Keratinocyte (primary cell): ENCODE measurements at regions not wholly inside any gene's neighbourhood (a gene's known extent, or its start where the extent isn't known, plus 50 kb on each side); places are given as distances from the start of the nearest gene placed in this dataset.

Experiments
- DNase-seq: peaks from one replicate; pipeline ENCODE4 v3.0.0-alpha.2; 2011; ENCODE audit warnings: low read depth, missing footprints, low spot score
- FAIRE-seq: peaks from 2 replicates; lab custom pipeline; 2011; peaks lifted over from hg19 to GRCh38; lab: Jason Lieb, UNC
- H2AFZ ChIP-seq: 2 replicates; pipeline ENCODE4 v1.6.0; 2012; ENCODE audit warnings: low read length, control low read depth, inconsistent platforms; ENCODE audit not compliant: control insufficient read depth
- H3K27ac ChIP-seq: 2 replicates; pipeline ENCODE4 v1.5.1; 2011; ENCODE audit warnings: low read length; ENCODE audit not compliant: control insufficient read depth, insufficient read depth
- H3K27me3 ChIP-seq: 3 replicates; pipeline ENCODE4 v1.6.0; 2011; ENCODE audit warnings: low read length; ENCODE audit not compliant: control insufficient read depth, insufficient read depth; ENCODE audit errors: extremely low read depth
- H3K36me3 ChIP-seq, 2 experiments: 2 replicates in 1 of 2; 3 replicates in 1 of 2; pipeline ENCODE4 v1.5.1; 2011; ENCODE audit warnings: low read length in 2 of 2, mild to moderate bottlenecking in 1 of 2; ENCODE audit not compliant: control insufficient read depth in 2 of 2, insufficient read depth in 2 of 2; ENCODE audit errors: extremely low read depth in 1 of 2
- H3K4me1 ChIP-seq: 3 replicates; pipeline ENCODE4 v1.5.1; 2011; ENCODE audit warnings: low read length; ENCODE audit not compliant: control insufficient read depth, insufficient read depth; ENCODE audit errors: extremely low read depth
- H3K4me2 ChIP-seq: 3 replicates; pipeline ENCODE4 v1.6.0; 2011; ENCODE audit warnings: low read depth, low read length; ENCODE audit not compliant: control insufficient read depth, insufficient read depth; ENCODE audit errors: extremely low read depth
- H3K4me3 ChIP-seq, 3 experiments: fragments of 200-600 bp in 1 of 3; sonication (generic) in 1 of 3; 2 replicates in 2 of 3; 3 replicates in 1 of 3; pipeline ENCODE4 v1.5.1; 2011 to 2016; ENCODE audit warnings: low read length in 3 of 3, mild to moderate bottlenecking in 3 of 3, control low read depth in 2 of 3, inconsistent platforms in 1 of 3, low read depth in 1 of 3, mixed read lengths in 1 of 3, mixed run types in 1 of 3, moderate library complexity in 1 of 3; ENCODE audit not compliant: control insufficient read depth in 2 of 3, insufficient read depth in 2 of 3; ENCODE audit errors: extremely low read depth in 1 of 3
- H3K79me2 ChIP-seq: 2 replicates; pipeline ENCODE4 v1.6.0; 2012; ENCODE audit warnings: low read length; ENCODE audit not compliant: control insufficient read depth, insufficient read depth
- H3K9ac ChIP-seq: 3 replicates; pipeline ENCODE4 v1.6.0; 2011; ENCODE audit warnings: low read length; ENCODE audit not compliant: control insufficient read depth, insufficient read depth; ENCODE audit errors: extremely low read depth
- H3K9me1 ChIP-seq: 3 replicates; pipeline ENCODE4 v1.6.0; 2011; ENCODE audit warnings: low read length; ENCODE audit not compliant: control insufficient read depth, insufficient read depth; ENCODE audit errors: extremely low read depth
- H3K9me3 ChIP-seq: 2 replicates; pipeline ENCODE4 v1.5.1; 2012; ENCODE audit warnings: low read depth, low read length; ENCODE audit not compliant: control insufficient read depth
- H4K20me1 ChIP-seq: 3 replicates; pipeline ENCODE4 v1.6.0; 2011; ENCODE audit warnings: low read length; ENCODE audit not compliant: control insufficient read depth, insufficient read depth; ENCODE audit errors: extremely low read depth
- CTCF ChIP-seq, 3 experiments: IDR thresholded peaks in 1 of 3; conservative IDR thresholded peaks in 1 of 3; optimal IDR thresholded peaks in 1 of 3; 2 replicates in 2 of 3; 3 replicates in 1 of 3; pipeline versions ENCODE3 to v1.5.1; 2011; ENCODE audit warnings: low read length in 3 of 3, mild to moderate bottlenecking in 3 of 3, moderate library complexity in 2 of 3, control low read depth in 1 of 3, inconsistent platforms in 1 of 3; ENCODE audit not compliant: insufficient read depth in 2 of 3; ENCODE audit errors: extremely low read depth in 1 of 3
- EZH2 ChIP-seq: IDR thresholded peaks from one replicate; pipeline ENCODE4 v1.6.1; 2012; ENCODE audit warnings: inconsistent platforms, mild to moderate bottlenecking, low read length, moderate library complexity
- dilution Hi-C: fragments of 300-500 bp; cut with MboI; formaldehyde crosslinking; loops from one replicate; pipeline ENCODE4 v1.7.0; 2020; ENCODE audit warnings: low sequenced_read_pairs; ENCODE audit not compliant: extremely low pct_ligation_motif_present

DNA sequence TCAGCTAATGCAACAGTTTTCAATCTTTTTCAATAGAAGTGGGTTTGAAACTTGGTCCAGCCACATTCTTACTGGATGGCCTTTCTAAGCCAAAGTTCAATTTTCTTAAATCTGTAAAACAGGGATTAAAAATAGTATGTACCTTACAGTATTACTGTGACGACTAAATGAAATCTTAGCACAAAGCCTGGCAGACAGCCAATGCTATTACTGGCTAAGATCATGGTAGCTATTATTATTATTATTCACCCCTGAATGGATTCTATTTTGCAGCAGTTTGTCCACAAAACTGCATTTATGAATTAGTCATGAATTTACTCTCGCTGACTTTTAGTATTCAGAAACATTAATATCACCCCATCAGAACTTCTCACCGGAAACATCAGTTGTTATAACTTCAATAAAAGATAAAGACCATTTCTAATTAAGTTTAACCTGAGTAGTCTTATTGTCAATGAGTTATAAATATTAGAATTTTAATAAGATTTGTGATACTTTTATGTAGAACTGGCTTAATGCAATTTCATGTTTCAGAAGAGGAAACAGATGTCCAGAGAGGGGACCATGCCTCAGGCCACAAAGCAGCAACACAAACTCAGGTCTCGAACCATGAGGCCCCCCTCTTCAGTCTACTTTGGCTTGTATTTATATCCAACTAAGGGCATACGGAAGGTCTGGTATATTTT lies 468.2 kb downstream of the ARHGEF28 start:
- H3K4me1 ChIP-seq = no peaks in the 10 kb centered on the region
- no peaks in the 10 kb centered on the region for H3K36me3 ChIP-seq
- no peaks in the 10 kb centered on the region for H3K79me2 ChIP-seq
- FAIRE-seq (no peak), DNase-seq (no peak)
- no peak overlapping the region for H2AFZ ChIP-seq
- dilution Hi-C loops = no loop called here
- TF ChIP-seq EZH2 (no peak), CTCF (optimal IDR thresholded peaks at IDR 0.05 in 1 of 3, IDR thresholded peaks at IDR 0.05 in 1 of 3, conservative IDR thresholded peaks at IDR 0.05 in 1 of 3; ENCODE audit: extremely low read depth in 1 of 3, insufficient read depth in 2 of 3, low read length in 3 of 3) (no peak)
- H3K9ac ChIP-seq = no peak overlapping the region
- H3K9me3 ChIP-seq = no peaks in the 10 kb centered on the region
- H4K20me1 ChIP-seq = no peaks in the 10 kb centered on the region
- H3K27me3 ChIP-seq = no peaks in the 10 kb centered on the region
- no peaks in the 10 kb centered on the region for H3K9me1 ChIP-seq
- H3K4me3 ChIP-seq = no peak overlapping the region
- H3K27ac ChIP-seq = no peak overlapping the region
- no peak overlapping the region for H3K4me2 ChIP-seq

- no peak overlapping the region for H2AFZ ChIP-seq
- no peaks in the 10 kb centered on the region for H3K79me2 ChIP-seq
- no peaks in the 10 kb centered on the region for H4K20me1 ChIP-seq
- TF ChIP-seq CTCF (optimal IDR thresholded peaks at IDR 0.05 in 1 of 3, IDR thresholded peaks at IDR 0.05 in 1 of 3, conservative IDR thresholded peaks at IDR 0.05 in 1 of 3; ENCODE audit: extremely low read depth in 1 of 3, insufficient read depth in 2 of 3, low read length in 3 of 3) (no peak), EZH2 (no peak)
- no peaks in the 10 kb centered on the region for H3K4me1 ChIP-seq
- H3K27ac ChIP-seq = no peak overlapping the region
- no peaks in the 10 kb centered on the region for H3K9me1 ChIP-seq
- H3K4me2 ChIP-seq = no peak overlapping the region
- no peak overlapping the region for H3K9ac ChIP-seq
- H3K36me3 ChIP-seq = no peaks in the 10 kb centered on the region
- DNase-seq = no peak
- no peaks in the 10 kb centered on the region for H3K9me3 ChIP-seq
- no peak overlapping the region for H3K4me3 ChIP-seq
- no peaks in the 10 kb centered on the region for H3K27me3 ChIP-seq
- dilution Hi-C loops = no loop called here
- peak; percentile 62 for FAIRE-seq
Measured at GRCh38 chr5:74093561-74093960, 467.6 kb downstream of the ARHGEF28 start.
